ENCODE measurements at regions not wholly inside any gene's neighbourhood (a gene's known extent, or its start where the extent isn't known, plus 50 kb on each side); places are given as distances from the start of the nearest gene placed in this dataset.

DNA sequence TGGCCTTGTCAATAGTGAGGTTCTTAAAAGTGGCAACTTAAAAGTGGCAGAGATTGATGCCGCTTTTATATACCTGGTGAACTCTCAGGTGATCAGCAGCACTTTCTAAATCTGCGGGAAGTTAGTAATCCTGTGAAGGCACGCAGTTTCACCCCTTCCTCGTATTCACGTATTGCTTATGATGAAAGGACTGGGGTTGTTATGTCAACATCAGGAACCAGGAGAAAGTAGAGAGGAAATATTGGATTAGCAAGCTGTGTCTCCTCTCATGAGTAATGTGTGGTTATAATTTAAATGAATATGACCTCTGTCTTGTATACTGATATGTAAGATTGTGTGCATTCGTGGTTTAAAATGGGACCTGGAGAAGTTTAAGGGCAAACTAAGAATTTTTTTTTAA lies 544.6 kb downstream of the SLITRK6 start:
- Histone ChIP-seq H3K27ac (no peak overlapping the region), H3K27me3 (no peaks in the 10 kb centered on the region), H3K36me3 (no peaks in the 10 kb centered on the region), H3K4me3 (no peak overlapping the region), H3K4me1 (no peaks in the 10 kb centered on the region), H3K9me3 (no peaks in the 10 kb centered on the region)
- 75% methylated on average over 6 of the region's 6 CpGs for WGBS, 2 donors
- DNase-seq: no peak
- intact Hi-C loops (cut with DNase I): no loop called here
- TF ChIP-seq, protein P1, sequence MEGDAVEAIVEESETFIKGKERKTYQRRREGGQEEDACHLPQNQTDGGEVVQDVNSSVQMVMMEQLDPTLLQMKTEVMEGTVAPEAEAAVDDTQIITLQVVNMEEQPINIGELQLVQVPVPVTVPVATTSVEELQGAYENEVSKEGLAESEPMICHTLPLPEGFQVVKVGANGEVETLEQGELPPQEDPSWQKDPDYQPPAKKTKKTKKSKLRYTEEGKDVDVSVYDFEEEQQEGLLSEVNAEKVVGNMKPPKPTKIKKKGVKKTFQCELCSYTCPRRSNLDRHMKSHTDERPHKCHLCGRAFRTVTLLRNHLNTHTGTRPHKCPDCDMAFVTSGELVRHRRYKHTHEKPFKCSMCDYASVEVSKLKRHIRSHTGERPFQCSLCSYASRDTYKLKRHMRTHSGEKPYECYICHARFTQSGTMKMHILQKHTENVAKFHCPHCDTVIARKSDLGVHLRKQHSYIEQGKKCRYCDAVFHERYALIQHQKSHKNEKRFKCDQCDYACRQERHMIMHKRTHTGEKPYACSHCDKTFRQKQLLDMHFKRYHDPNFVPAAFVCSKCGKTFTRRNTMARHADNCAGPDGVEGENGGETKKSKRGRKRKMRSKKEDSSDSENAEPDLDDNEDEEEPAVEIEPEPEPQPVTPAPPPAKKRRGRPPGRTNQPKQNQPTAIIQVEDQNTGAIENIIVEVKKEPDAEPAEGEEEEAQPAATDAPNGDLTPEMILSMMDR (IDR thresholded peaks at IDR 0.05): no peak
- no peak for TF ChIP-seq POLR2A (IDR thresholded peaks at IDR 0.05)

- no peaks in the 10 kb centered on the region for H3K27me3 ChIP-seq
- no peak for TF ChIP-seq POLR2A (IDR thresholded peaks at IDR 0.05)
- TF ChIP-seq, protein P1 (IDR thresholded peaks at IDR 0.05): no peak
- H3K4me3 ChIP-seq: no peak overlapping the region
- 85 to 98% methylated on average over 4 of the region's 4 CpGs for WGBS, 2 donors
- no peaks in the 10 kb centered on the region for H3K36me3 ChIP-seq
- H3K4me1 ChIP-seq: no peaks in the 10 kb centered on the region
- H3K9me3 ChIP-seq: no peaks in the 10 kb centered on the region
- intact Hi-C loops (cut with DNase I): no loop called here
- no peak overlapping the region for H3K27ac ChIP-seq
- no peak for DNase-seq
These were observed 550.1 kb downstream of the SLITRK6 start for GRCh38 chr13:85249151-85249550.

DNA sequence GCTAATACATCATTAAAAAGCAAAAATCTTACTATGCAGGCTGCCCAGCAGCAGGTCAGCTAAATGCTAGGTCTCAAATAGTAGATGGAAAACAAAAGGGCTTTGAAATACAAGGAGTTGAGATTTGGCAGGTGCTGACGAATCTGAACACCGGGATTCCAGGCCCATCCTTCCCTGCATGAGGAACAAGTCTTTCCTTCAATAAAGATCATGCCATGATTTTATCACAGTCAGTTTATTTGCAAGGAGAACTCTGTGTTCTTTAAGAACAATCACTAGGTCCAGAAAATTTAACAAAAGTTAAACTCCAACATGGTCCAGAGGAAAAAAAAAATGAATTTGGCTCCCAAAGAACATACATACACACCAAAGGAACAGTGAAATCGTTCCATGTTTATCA lies 551.4 kb downstream of the SLITRK6 start:
- Histone ChIP-seq H3K27ac (no peak overlapping the region), H3K4me1 (no peaks in the 10 kb centered on the region), H3K9me3 (no peaks in the 10 kb centered on the region), H3K36me3 (no peaks in the 10 kb centered on the region), H3K4me3 (no peak overlapping the region), H3K27me3 (no peaks in the 10 kb centered on the region)
- intact Hi-C loops (cut with DNase I): no loop called here
- 87% methylated on average over 3 of the region's 3 CpGs for WGBS, 2 donors
- no peak for TF ChIP-seq POLR2A (IDR thresholded peaks at IDR 0.05)
- TF ChIP-seq, protein P1 (IDR thresholded peaks at IDR 0.05): no peak
- no peak for DNase-seq

GRCh38 chr13:85243831-85244230 lies 555.4 kb downstream of the SLITRK6 start:
- Histone ChIP-seq H3K36me3 (no peaks in the 10 kb centered on the region), H3K4me1 (no peaks in the 10 kb centered on the region), H3K4me3 (no peak overlapping the region), H3K27ac (no peak overlapping the region), H3K27me3 (no peaks in the 10 kb centered on the region), H3K9me3 (no peaks in the 10 kb centered on the region)
- TF ChIP-seq POLR2A (IDR thresholded peaks at IDR 0.05): no peak
- TF ChIP-seq, protein P1 (IDR thresholded peaks at IDR 0.05): no peak
- WGBS, 2 donors: 55 to 66% methylated on average over 2 of the region's 2 CpGs
- intact Hi-C loops (cut with DNase I): no loop called here
- DNase-seq: no peak

DNA sequence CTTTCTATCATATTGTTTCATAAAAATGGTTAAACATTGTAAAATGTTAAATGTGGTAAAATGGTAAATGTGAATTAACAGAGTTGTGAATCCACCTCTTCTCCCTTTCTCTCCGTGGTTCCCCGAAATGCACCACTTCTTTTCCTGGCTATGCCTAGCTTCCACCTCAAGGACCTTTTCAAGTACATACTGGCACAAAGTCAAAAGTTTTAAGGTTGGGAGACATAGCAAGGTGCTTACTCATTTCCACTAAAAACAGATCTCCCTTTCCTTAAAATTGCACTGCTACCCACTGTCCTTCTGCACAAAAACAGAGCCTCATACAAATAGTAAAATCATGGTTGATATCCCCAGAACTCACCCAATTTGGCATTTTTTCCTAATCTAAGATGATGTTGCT lies 558.2 kb downstream of the SLITRK6 start:
- Histone ChIP-seq H3K27ac (no peak overlapping the region), H3K4me1 (no peaks in the 10 kb centered on the region), H3K36me3 (no peaks in the 10 kb centered on the region), H3K9me3 (no peaks in the 10 kb centered on the region), H3K4me3 (no peak overlapping the region), H3K27me3 (no peaks in the 10 kb centered on the region)
- WGBS, 2 donors: 20 to 28% methylated on average over 2 of the region's 2 CpGs
- no peak for TF ChIP-seq POLR2A (IDR thresholded peaks at IDR 0.05)
- TF ChIP-seq, protein P1 (IDR thresholded peaks at IDR 0.05): no peak
- intact Hi-C loops (cut with DNase I): no loop called here
- DNase-seq: no peak

All from esophagus squamous epithelium (tissue), 5 donors.